IMR-90 (cell line): ENCODE measurements at regions not wholly inside any gene's neighbourhood (a gene's known extent, or its start where the extent isn't known, plus 50 kb on each side); places are given as distances from the start of the nearest gene placed in this dataset.

Experiments
- ATAC-seq: fragments of 200-7000 bp; cut with Tn5 transposase; 2 replicates; pipeline ENCODE4 v1.9.1; 2020; ENCODE audit warnings: low read depth, mild to moderate bottlenecking, moderate library complexity
- BruUV-seq: library from RNA; stranded (reverse); fragments of 400-500 nt; replicated peaks from 2 replicates; lab custom pipeline; 2021; lab: Mats Ljungman, UMichigan
- CTCF ChIA-PET: fragments of 300-600 bp; formaldehyde crosslinking; extraction: SDS; loops from one replicate; lab custom pipeline; 2021; ENCODE audit warnings: antibody characterized with exemption; lab: Yijun Ruan, JAX
- POLR2A ChIA-PET: fragments of 300-600 bp; sonication (Branson Sonifier 250); formaldehyde crosslinking; loops from one replicate; lab custom pipeline; 2022; ENCODE audit warnings: antibody characterized with exemption; ENCODE audit not compliant: unreplicated experiment; lab: Charles Lee
- DNase-seq: peaks from one replicate; pipeline ENCODE4 v3.0.0; 2013
- H2AFZ ChIP-seq: replicated peaks from 2 replicates; pipeline ENCODE3; 2013; ENCODE audit warnings: low read length, mild to moderate bottlenecking; ENCODE audit not compliant: poor library complexity
- H2AK5ac ChIP-seq: 2 replicates; pipeline ENCODE4 v1.6.1; 2013; ENCODE audit warnings: low read depth, low read length, inconsistent platforms
- H2AK9ac ChIP-seq: replicated peaks from 2 replicates; pipeline ENCODE3; 2013; ENCODE audit warnings: mild to moderate bottlenecking, low read depth, low read length, moderate library complexity; ENCODE audit not compliant: poor library complexity
- H2BK120ac ChIP-seq: 2 replicates; pipeline ENCODE4 v1.6.1; 2013; ENCODE audit warnings: low read depth, low read length, inconsistent platforms
- H2BK15ac ChIP-seq: 3 replicates; pipeline ENCODE4 v1.6.1; 2013; ENCODE audit warnings: low read depth, low read length, inconsistent platforms
- H2BK20ac ChIP-seq: 2 replicates; pipeline ENCODE4 v1.6.1; 2013; ENCODE audit warnings: low read depth, mild to moderate bottlenecking, inconsistent platforms, low read length, moderate library complexity
- H2BK5ac ChIP-seq: 2 replicates; pipeline ENCODE4 v1.6.1; 2013; ENCODE audit warnings: mild to moderate bottlenecking, low read depth, low read length, inconsistent platforms; ENCODE audit not compliant: poor library complexity, severe bottlenecking
- H3K14ac ChIP-seq: replicated peaks from 2 replicates; pipeline ENCODE4 v1.6.1; 2013; ENCODE audit warnings: low read depth, low read length, inconsistent platforms
- H3K18ac ChIP-seq: 2 replicates; pipeline ENCODE4 v1.6.1; 2013; ENCODE audit warnings: low read depth, low read length, control low read depth
- H3K23ac ChIP-seq: 2 replicates; pipeline ENCODE4 v1.6.1; 2013; ENCODE audit warnings: low read depth, low read length, inconsistent platforms
- H3K27ac ChIP-seq: 2 replicates; pipeline ENCODE4 v1.5.1; 2013; ENCODE audit warnings: mild to moderate bottlenecking, control low read depth, low read length; ENCODE audit not compliant: insufficient read depth
- H3K27me3 ChIP-seq: 2 replicates; pipeline ENCODE4 v1.6.1; 2013; ENCODE audit warnings: low read length; ENCODE audit not compliant: control insufficient read depth, insufficient read depth
- H3K36me3 ChIP-seq: 2 replicates; pipeline ENCODE4 v1.6.1; 2013; ENCODE audit warnings: low read length, mixed read lengths; ENCODE audit not compliant: control insufficient read depth, insufficient read depth
- H3K4ac ChIP-seq: 2 replicates; pipeline ENCODE4 v1.6.1; 2013; ENCODE audit warnings: low read depth, low read length, inconsistent platforms
- H3K4me1 ChIP-seq: 2 replicates; pipeline ENCODE4 v1.6.1; 2013; ENCODE audit warnings: low read length, mixed read lengths; ENCODE audit not compliant: control insufficient read depth, insufficient read depth
- H3K4me2 ChIP-seq: 2 replicates; pipeline ENCODE4 v1.6.1; 2013; ENCODE audit warnings: low read depth, mild to moderate bottlenecking, control low read depth, low read length, moderate library complexity
- H3K4me3 ChIP-seq: 2 replicates; pipeline ENCODE4 v1.5.1; 2013; ENCODE audit warnings: low read depth, mild to moderate bottlenecking, control low read depth, low read length, moderate library complexity; ENCODE audit not compliant: insufficient read depth
- H3K56ac ChIP-seq: 2 replicates; pipeline ENCODE4 v1.6.1; 2013; ENCODE audit warnings: low read length, inconsistent platforms; ENCODE audit not compliant: insufficient read depth; ENCODE audit errors: extremely low read depth
- H3K79me1 ChIP-seq, 2 experiments: 2 replicates each; pipeline ENCODE4 v1.6.1; 2013; ENCODE audit warnings: low read length in 2 of 2, inconsistent platforms in 1 of 2, low read depth in 1 of 2
- H3K9ac ChIP-seq: 2 replicates; pipeline ENCODE4 v1.6.1; 2013; ENCODE audit warnings: low read depth, low read length, control low read depth
- H3K9me1 ChIP-seq: 2 replicates; pipeline ENCODE4 v1.6.1; 2013; ENCODE audit warnings: low read length, inconsistent platforms; ENCODE audit not compliant: insufficient read depth
- H3K9me3 ChIP-seq: 2 replicates; pipeline ENCODE4 v1.6.1; 2013; ENCODE audit warnings: low read length; ENCODE audit not compliant: control insufficient read depth, insufficient read depth
- H4K20me1 ChIP-seq: 2 replicates; pipeline ENCODE4 v1.6.1; 2013; ENCODE audit warnings: low read length, inconsistent platforms; ENCODE audit not compliant: insufficient read depth
- H4K5ac ChIP-seq: 2 replicates; pipeline ENCODE4 v1.6.1; 2013; ENCODE audit warnings: mild to moderate bottlenecking, low read depth, low read length, control low read depth
- H4K8ac ChIP-seq, 2 experiments: 2 replicates each; pipeline ENCODE4 v1.6.1; 2013; ENCODE audit warnings: low read depth in 2 of 2, low read length in 2 of 2, control low read depth in 1 of 2, inconsistent platforms in 1 of 2
- H4K91ac ChIP-seq: 2 replicates; pipeline ENCODE4 v1.6.1; 2013; ENCODE audit warnings: low read depth, low read length, inconsistent platforms; ENCODE audit not compliant: insufficient read depth
- BHLHE40 ChIP-seq: fragments of 150-350 bp; IDR thresholded peaks from 2 replicates; pipeline ENCODE4 v1.6.1; 2016; ENCODE audit warnings: mild to moderate bottlenecking, low read depth, low read length
- CEBPB ChIP-seq: IDR thresholded peaks from 2 replicates; pipeline ENCODE4 v1.6.1; 2012; ENCODE audit warnings: low read depth, low read length, improper control_type of control experiment
- CHD1 ChIP-seq: IDR thresholded peaks from 2 replicates; pipeline ENCODE4 v1.6.1; 2012; ENCODE audit warnings: low read depth, low read length, improper control_type of control experiment
- ELK1 ChIP-seq: fragments of 150-350 bp; IDR thresholded peaks from 2 replicates; pipeline ENCODE4 v1.6.1; 2016; ENCODE audit warnings: low read depth, mild to moderate bottlenecking, low read length, moderate library complexity, borderline replicate concordance
- FOS ChIP-seq: fragments of 150-350 bp; IDR thresholded peaks from 2 replicates; pipeline ENCODE4 v1.6.1; 2016; ENCODE audit warnings: low read depth, low read length
- MAFK ChIP-seq: IDR thresholded peaks from 2 replicates; pipeline ENCODE4 v1.6.1; 2012; ENCODE audit warnings: low read depth, low read length, improper control_type of control experiment
- MAZ ChIP-seq: IDR thresholded peaks from 2 replicates; pipeline ENCODE4 v1.6.1; 2012; ENCODE audit warnings: low read depth, mild to moderate bottlenecking, low read length, improper control_type of control experiment, moderate library complexity, borderline replicate concordance
- MXI1 ChIP-seq: IDR thresholded peaks from 2 replicates; pipeline ENCODE4 v1.6.1; 2012; ENCODE audit warnings: low read depth, mild to moderate bottlenecking, low read length, moderate library complexity, borderline replicate concordance
- NFE2L2 ChIP-seq: fragments of 150-350 bp; IDR thresholded peaks from 2 replicates; pipeline ENCODE4 v1.6.1; 2016; ENCODE audit warnings: low read depth, mild to moderate bottlenecking, low read length
- POLR2A ChIP-seq: IDR thresholded peaks from 2 replicates; pipeline ENCODE4 v1.6.1; 2012; ENCODE audit warnings: mild to moderate bottlenecking, low read depth, low read length
- RAD21 ChIP-seq: IDR thresholded peaks from 2 replicates; pipeline ENCODE4 v1.6.1; 2012; ENCODE audit warnings: low read length, improper control_type of control experiment
- RCOR1 ChIP-seq: IDR thresholded peaks from 2 replicates; pipeline ENCODE4 v1.6.1; 2012; ENCODE audit warnings: mild to moderate bottlenecking, low read length, improper control_type of control experiment; ENCODE audit not compliant: insufficient replicate concordance
- RFX5 ChIP-seq: IDR thresholded peaks from 2 replicates; pipeline ENCODE4 v1.8.0; 2012; ENCODE audit warnings: low read depth, mild to moderate bottlenecking, low read length, moderate library complexity
- SMC3 ChIP-seq: fragments of 150-350 bp; IDR thresholded peaks from 2 replicates; pipeline ENCODE4 v1.6.1; 2016; ENCODE audit warnings: low read depth, mild to moderate bottlenecking, antibody characterized with exemption, low read length, moderate library complexity
- USF2 ChIP-seq: fragments of 150-350 bp; IDR thresholded peaks from 2 replicates; pipeline ENCODE4 v1.6.1; 2017; ENCODE audit warnings: mild to moderate bottlenecking, antibody characterized with exemption, low read length, low read depth
- WGBS, 2 experiments: methylation state at CpG; one replicate each; pipeline versions ENCODE4 v1.1.5 to v1.1.7; 2013; ENCODE audit warnings: missing lambda C conversion rate in 2 of 2; ENCODE audit not compliant: insufficient read length in 1 of 2; ENCODE audit errors: extremely low coverage in 2 of 2; 5-methylcytosine and 5-hydroxymethylcytosine counted together
- dilution Hi-C: fragments of 300-500 bp; cut with HindIII; formaldehyde crosslinking; loops from one replicate; pipeline ENCODE4 v1.14.3; 2018; ENCODE audit warnings: low sequenced_read_pairs; ENCODE audit not compliant: unreplicated experiment
- in situ Hi-C: fragments of 300-500 bp; cut with MboI; formaldehyde crosslinking; loops from 3 replicates; pipeline ENCODE4 v1.14.3; 2019; ENCODE audit warnings: low sequenced_read_pairs, inconsistent platforms, mixed read lengths
- intact Hi-C: fragments of 100-400 bp; cut with micrococcal nuclease; formaldehyde crosslinking; loops from 2 replicates; pipeline ENCODE4 v1.10.0; 2022
- TF ChIP-seq, protein P1 (sequence below): conservative IDR thresholded peaks from 2 replicates; pipeline ENCODE4 v1.5.1; 2012; ENCODE audit warnings: mild to moderate bottlenecking, low read depth, low read length, improper control_type of control experiment

DNA sequence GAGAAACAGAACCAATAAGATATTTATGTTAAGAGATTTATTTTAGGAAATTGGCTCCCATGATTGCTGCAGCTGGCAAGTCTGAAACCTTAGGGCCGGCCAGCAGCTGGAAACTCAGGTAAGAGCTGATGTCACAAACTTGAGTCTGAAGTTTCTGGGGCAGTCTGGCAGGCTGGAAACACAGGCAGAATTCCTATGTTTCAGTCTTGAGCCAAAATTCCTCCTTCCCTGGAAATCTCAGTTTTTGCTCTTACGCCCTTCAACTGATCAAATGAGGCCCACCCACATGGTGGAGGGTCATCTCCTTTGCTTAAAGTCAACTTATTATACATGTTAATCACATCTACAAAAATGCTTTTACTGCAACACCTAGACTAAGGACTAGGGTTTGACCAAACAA is 184.1 kb downstream of the SOD2 start:
- Histone ChIP-seq H3K9ac (no peak overlapping the region), H3K9me1 (no peaks in the 10 kb centered on the region), H3K14ac (no peak overlapping the region), H2AFZ (no peak overlapping the region), H4K91ac (no peak overlapping the region), H3K9me3 (peaks cover 4% of the 10 kb centered on the region), H3K27me3 (no peaks in the 10 kb centered on the region), H3K4me3 (no peak overlapping the region), H4K5ac (no peak overlapping the region), H3K4ac (no peak overlapping the region), H2BK120ac (no peak overlapping the region), H3K23ac (no peak overlapping the region), H3K56ac (no peak overlapping the region), H3K18ac (no peak overlapping the region), H2BK15ac (no peak overlapping the region), H2AK5ac (no peak overlapping the region), H2BK20ac (no peak overlapping the region), H3K4me1 (no peaks in the 10 kb centered on the region), H3K79me1 (no peaks in the 10 kb centered on the region), H4K20me1 (no peaks in the 10 kb centered on the region), H3K4me2 (no peak overlapping the region), H4K8ac (no peak overlapping the region), H3K27ac (no peak overlapping the region), H2BK5ac (no peak overlapping the region), H2AK9ac (no peak overlapping the region), H3K36me3 (no peaks in the 10 kb centered on the region)
- CTCF ChIA-PET, result no interaction called here
- in situ Hi-C loops, result no loop called here
- BruUV-seq, result no TSS peak
- TF ChIP-seq MAFK, result no peak
- TF ChIP-seq MXI1, result no peak
- TF ChIP-seq FOS, result no peak
- no peak for TF ChIP-seq NFE2L2
- no peak for TF ChIP-seq POLR2A
- no peak for TF ChIP-seq BHLHE40
- TF ChIP-seq, protein P1, sequence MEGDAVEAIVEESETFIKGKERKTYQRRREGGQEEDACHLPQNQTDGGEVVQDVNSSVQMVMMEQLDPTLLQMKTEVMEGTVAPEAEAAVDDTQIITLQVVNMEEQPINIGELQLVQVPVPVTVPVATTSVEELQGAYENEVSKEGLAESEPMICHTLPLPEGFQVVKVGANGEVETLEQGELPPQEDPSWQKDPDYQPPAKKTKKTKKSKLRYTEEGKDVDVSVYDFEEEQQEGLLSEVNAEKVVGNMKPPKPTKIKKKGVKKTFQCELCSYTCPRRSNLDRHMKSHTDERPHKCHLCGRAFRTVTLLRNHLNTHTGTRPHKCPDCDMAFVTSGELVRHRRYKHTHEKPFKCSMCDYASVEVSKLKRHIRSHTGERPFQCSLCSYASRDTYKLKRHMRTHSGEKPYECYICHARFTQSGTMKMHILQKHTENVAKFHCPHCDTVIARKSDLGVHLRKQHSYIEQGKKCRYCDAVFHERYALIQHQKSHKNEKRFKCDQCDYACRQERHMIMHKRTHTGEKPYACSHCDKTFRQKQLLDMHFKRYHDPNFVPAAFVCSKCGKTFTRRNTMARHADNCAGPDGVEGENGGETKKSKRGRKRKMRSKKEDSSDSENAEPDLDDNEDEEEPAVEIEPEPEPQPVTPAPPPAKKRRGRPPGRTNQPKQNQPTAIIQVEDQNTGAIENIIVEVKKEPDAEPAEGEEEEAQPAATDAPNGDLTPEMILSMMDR, result no peak
- TF ChIP-seq USF2, result no peak
- no peak for TF ChIP-seq ELK1
- TF ChIP-seq CEBPB, result no peak
- TF ChIP-seq RFX5, result no peak
- no peak for TF ChIP-seq RCOR1
- no peak for TF ChIP-seq MAZ
- TF ChIP-seq SMC3, result no peak
- no peak for TF ChIP-seq CHD1
- TF ChIP-seq RAD21, result no peak
- intact Hi-C loops, result no loop called here
- DNase-seq (no peak), ATAC-seq (no peak)
- POLR2A ChIA-PET, result no interaction called here
- dilution Hi-C loops, result no loop called here
- no CpG with 5 or more reads among the region's 2 CpGs for WGBS, 2 experiments
